Neural crest cell (in vitro differentiated cells): ENCODE measurements at regions not wholly inside any gene's neighbourhood (a gene's known extent, or its start where the extent isn't known, plus 50 kb on each side); places are given as distances from the start of the nearest gene placed in this dataset.
A peak's percentile ranks its signal among the peaks of the same experiment; 100 is the strongest.

ENCODE experiments used
- DNase-seq: peaks from one replicate; pipeline ENCODE4 v3.0.0; 2021; ENCODE audit warnings: low read depth, mixed read lengths, low spot score
- H3K27ac Mint-ChIP-seq: one replicate; pipeline ENCODE4 v1.8.0; 2021; ENCODE audit warnings: mild to moderate bottlenecking, mixed read lengths; ENCODE audit not compliant: unreplicated experiment
- H3K27me3 Mint-ChIP-seq: 2 replicates; pipeline ENCODE4 v1.8.0; 2021; ENCODE audit warnings: low read depth, mild to moderate bottlenecking, mixed read lengths
- H3K36me3 Mint-ChIP-seq: 2 replicates; pipeline ENCODE4 v1.8.0; 2021; ENCODE audit warnings: low read depth, mild to moderate bottlenecking, mixed read lengths
- H3K4me1 Mint-ChIP-seq: 2 replicates; pipeline ENCODE4 v1.8.0; 2021; ENCODE audit warnings: mixed read lengths
- H3K4me3 Mint-ChIP-seq: one replicate; pipeline ENCODE4 v1.8.0; 2021; ENCODE audit warnings: mild to moderate bottlenecking, mixed read lengths
- H3K9me3 Mint-ChIP-seq: 2 replicates; pipeline ENCODE4 v1.8.0; 2021; ENCODE audit warnings: mixed read lengths
- CTCF ChIP-seq: fragments of 200-600 bp; sonication (generic); conservative IDR thresholded peaks from 2 replicates; pipeline ENCODE4 v1.5.0; 2021; ENCODE audit warnings: antibody characterized with exemption, mild to moderate bottlenecking

- peaks cover 28% of the 10 kb centered on the region for H3K9me3 Mint-ChIP-seq
- H3K27me3 Mint-ChIP-seq, result no peaks in the 10 kb centered on the region
- peaks cover 13% of the 10 kb centered on the region for H3K36me3 Mint-ChIP-seq
- DNase-seq, result no peak
- H3K4me3 Mint-ChIP-seq, result no peak overlapping the region
- no peaks in the 10 kb centered on the region for H3K4me1 Mint-ChIP-seq
- H3K27ac Mint-ChIP-seq, result no peak overlapping the region
- TF ChIP-seq CTCF, result no peak
These were observed 437.5 kb downstream of the TFEC start for GRCh38 chr7:115593111-115593510.

GRCh38 chr7:115585015-115585718 lies 445.4 kb downstream of the TFEC start:
- H3K27ac Mint-ChIP-seq, result no peak overlapping the region
- DNase-seq, result no peak
- H3K4me3 Mint-ChIP-seq, result no peak overlapping the region
- no peaks in the 10 kb centered on the region for H3K27me3 Mint-ChIP-seq
- no peak for TF ChIP-seq CTCF
- peaks cover 2% of the 10 kb centered on the region for H3K36me3 Mint-ChIP-seq
- H3K9me3 Mint-ChIP-seq, result peaks cover 17% of the 10 kb centered on the region
- H3K4me1 Mint-ChIP-seq, result no peaks in the 10 kb centered on the region

- Mint-ChIP-seq H3K36me3 (peaks cover 2% of the 10 kb centered on the region), H3K27ac (no peak overlapping the region), H3K4me3 (no peak overlapping the region), H3K27me3 (no peaks in the 10 kb centered on the region), H3K9me3 (peaks cover 7% of the 10 kb centered on the region), H3K4me1 (no peaks in the 10 kb centered on the region)
- DNase-seq, result no peak
- no peak for TF ChIP-seq CTCF
These were observed 447.6 kb downstream of the TFEC start for GRCh38 chr7:115582956-115583355.

- Mint-ChIP-seq H3K9me3 (no peaks in the 10 kb centered on the region), H3K27me3 (no peaks in the 10 kb centered on the region), H3K36me3 (no peaks in the 10 kb centered on the region), H3K4me1 (peaks cover 17% of the 10 kb centered on the region), H3K27ac (no peak overlapping the region), H3K4me3 (no peak overlapping the region)
- DNase-seq, result no peak
- no peak for TF ChIP-seq CTCF
These were observed 452.0 kb downstream of the TFEC start for GRCh38 chr7:115578576-115578975.

GRCh38 chr7:115574681-115575291 lies 455.8 kb downstream of the TFEC start:
- Mint-ChIP-seq H3K27ac (no peak overlapping the region), H3K36me3 (no peaks in the 10 kb centered on the region), H3K4me3 (peak overlapping the region; percentile 6), H3K27me3 (peaks cover 7% of the 10 kb centered on the region), H3K9me3 (no peaks in the 10 kb centered on the region), H3K4me1 (peaks cover 18% of the 10 kb centered on the region)
- DNase-seq, result no peak
- TF ChIP-seq CTCF, result no peak
